ENCODE measurements at regions not wholly inside any gene's neighbourhood (a gene's known extent, or its start where the extent isn't known, plus 50 kb on each side); places are given as distances from the start of the nearest gene placed in this dataset.

- no peaks in the 10 kb centered on the region for H3K4me1 ChIP-seq (ENCODE audit: control insufficient read depth, insufficient read depth, low read length)
- H3K27ac ChIP-seq (ENCODE audit: low read length): no peak overlapping the region
- no peak overlapping the region for H3K4me3 Mint-ChIP-seq
- TF ChIP-seq, protein P1, sequence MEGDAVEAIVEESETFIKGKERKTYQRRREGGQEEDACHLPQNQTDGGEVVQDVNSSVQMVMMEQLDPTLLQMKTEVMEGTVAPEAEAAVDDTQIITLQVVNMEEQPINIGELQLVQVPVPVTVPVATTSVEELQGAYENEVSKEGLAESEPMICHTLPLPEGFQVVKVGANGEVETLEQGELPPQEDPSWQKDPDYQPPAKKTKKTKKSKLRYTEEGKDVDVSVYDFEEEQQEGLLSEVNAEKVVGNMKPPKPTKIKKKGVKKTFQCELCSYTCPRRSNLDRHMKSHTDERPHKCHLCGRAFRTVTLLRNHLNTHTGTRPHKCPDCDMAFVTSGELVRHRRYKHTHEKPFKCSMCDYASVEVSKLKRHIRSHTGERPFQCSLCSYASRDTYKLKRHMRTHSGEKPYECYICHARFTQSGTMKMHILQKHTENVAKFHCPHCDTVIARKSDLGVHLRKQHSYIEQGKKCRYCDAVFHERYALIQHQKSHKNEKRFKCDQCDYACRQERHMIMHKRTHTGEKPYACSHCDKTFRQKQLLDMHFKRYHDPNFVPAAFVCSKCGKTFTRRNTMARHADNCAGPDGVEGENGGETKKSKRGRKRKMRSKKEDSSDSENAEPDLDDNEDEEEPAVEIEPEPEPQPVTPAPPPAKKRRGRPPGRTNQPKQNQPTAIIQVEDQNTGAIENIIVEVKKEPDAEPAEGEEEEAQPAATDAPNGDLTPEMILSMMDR (IDR thresholded peaks at IDR 0.05): no peak
- no peak overlapping the region for H3K27ac Mint-ChIP-seq
- peaks cover 17 to 23% of the 10 kb centered on the region in 2 donors for H3K4me1 Mint-ChIP-seq
- no peaks in the 10 kb centered on the region for H3K36me3 Mint-ChIP-seq
- ATAC-seq (no peak), DNase-seq (no peak)
- no peaks in the 10 kb centered on the region for H3K36me3 ChIP-seq (ENCODE audit: control insufficient read depth, insufficient read depth, low read length)
- no peaks in the 10 kb centered on the region for H3K9me3 ChIP-seq (ENCODE audit: control insufficient read depth, insufficient read depth, low read length)
- no peak overlapping the region for H3K4me3 ChIP-seq (ENCODE audit: low read length)
- H3K27me3 Mint-ChIP-seq (ENCODE audit: low read depth in 2 of 2): peaks cover 0 to 2% of the 10 kb centered on the region in 2 donors
- H3K27me3 ChIP-seq (ENCODE audit: control insufficient read depth, insufficient read depth, low read length): peaks cover 2% of the 10 kb centered on the region
- H3K9me3 Mint-ChIP-seq: no peaks in the 10 kb centered on the region
- intact Hi-C loops (cut with micrococcal nuclease): no loop called here
These were observed 353.0 kb upstream of the SATB1 start for GRCh38 chr3:18778094-18778493.

DNA sequence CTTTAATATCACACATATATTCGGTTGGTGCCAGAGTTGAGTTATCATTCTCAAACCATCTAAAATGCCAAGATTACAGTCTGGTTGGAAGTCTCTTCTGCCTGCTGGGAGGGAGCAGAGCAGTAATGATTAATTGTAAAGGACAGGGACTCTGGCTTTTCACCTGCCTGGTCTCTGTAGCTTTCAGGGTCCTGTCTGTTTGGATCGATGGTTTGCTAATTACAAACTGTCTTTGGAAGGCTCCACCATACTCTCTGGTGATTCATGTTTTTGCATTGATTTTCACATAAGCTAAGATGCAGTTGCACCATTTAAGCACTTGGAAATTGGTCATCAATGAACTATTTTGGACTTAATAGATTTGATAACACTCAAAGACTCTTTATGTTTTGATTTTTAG is 350.4 kb upstream of the SATB1 start:
- TF ChIP-seq, protein P1 (IDR thresholded peaks at IDR 0.05): no peak
- Histone ChIP-seq H3K9me3 (ENCODE audit: control insufficient read depth, insufficient read depth, low read length) (no peaks in the 10 kb centered on the region), H3K4me3 (ENCODE audit: low read length) (no peak overlapping the region), H3K36me3 (ENCODE audit: control insufficient read depth, insufficient read depth, low read length) (no peaks in the 10 kb centered on the region), H3K4me1 (ENCODE audit: control insufficient read depth, insufficient read depth, low read length) (no peaks in the 10 kb centered on the region), H3K27ac (ENCODE audit: low read length) (no peak overlapping the region), H3K27me3 (ENCODE audit: control insufficient read depth, insufficient read depth, low read length) (peaks cover 2% of the 10 kb centered on the region)
- peaks cover 0 to 13% of the 10 kb centered on the region in 2 donors for H3K27me3 Mint-ChIP-seq (ENCODE audit: low read depth in 2 of 2)
- no peak overlapping the region for H3K4me3 Mint-ChIP-seq
- no peaks in the 10 kb centered on the region for H3K9me3 Mint-ChIP-seq
- ATAC-seq (no peak), DNase-seq (no peak)
- H3K36me3 Mint-ChIP-seq: no peaks in the 10 kb centered on the region
- WGBS (ENCODE audit: insufficient coverage): 100% methylated on average over 2 of the region's 2 CpGs
- intact Hi-C loops (cut with micrococcal nuclease): no loop called here
- no peak overlapping the region for H3K27ac Mint-ChIP-seq
- peaks cover 12 to 18% of the 10 kb centered on the region in 2 donors for H3K4me1 Mint-ChIP-seq

- Histone ChIP-seq H3K4me1 (ENCODE audit: control insufficient read depth, insufficient read depth, low read length) (no peaks in the 10 kb centered on the region), H3K9me3 (ENCODE audit: control insufficient read depth, insufficient read depth, low read length) (no peaks in the 10 kb centered on the region), H3K4me3 (ENCODE audit: low read length) (no peak overlapping the region), H3K27me3 (ENCODE audit: control insufficient read depth, insufficient read depth, low read length) (peaks cover 2% of the 10 kb centered on the region), H3K36me3 (ENCODE audit: control insufficient read depth, insufficient read depth, low read length) (no peaks in the 10 kb centered on the region), H3K27ac (ENCODE audit: low read length) (no peak overlapping the region)
- H3K4me3 Mint-ChIP-seq: no peak overlapping the region
- no peaks in the 10 kb centered on the region for H3K36me3 Mint-ChIP-seq
- peaks cover 0 to 13% of the 10 kb centered on the region in 2 donors for H3K27me3 Mint-ChIP-seq (ENCODE audit: low read depth in 2 of 2)
- peaks cover 12 to 17% of the 10 kb centered on the region in 2 donors for H3K4me1 Mint-ChIP-seq
- DNase-seq (no peak), ATAC-seq (no peak)
- no peak overlapping the region for H3K27ac Mint-ChIP-seq
- 57% methylated on average over 2 of the region's 2 CpGs for WGBS (ENCODE audit: insufficient coverage)
- intact Hi-C loops (cut with micrococcal nuclease): no loop called here
- TF ChIP-seq, protein P1 (IDR thresholded peaks at IDR 0.05): no peak
- no peaks in the 10 kb centered on the region for H3K9me3 Mint-ChIP-seq
These were observed 349.4 kb upstream of the SATB1 start for GRCh38 chr3:18774319-18775088.
